Parathyroid adenoma (tissue), 2 donors: ENCODE measurements at regions not wholly inside any gene's neighbourhood (a gene's known extent, or its start where the extent isn't known, plus 50 kb on each side); places are given as distances from the start of the nearest gene placed in this dataset.
"Not testable (repeated sequence)": the region's sequence is repeated elsewhere in the genome, so short reads cannot be mapped to it uniquely, and the experiment has no call there.

ENCODE experiments used
- H2AFZ ChIP-seq: fragments of 300-600 bp; sonication (generic); one replicate; pipeline ENCODE4 v1.7.0; 2017; ENCODE audit warnings: antibody characterized with exemption, mild to moderate bottlenecking
- H3K27ac ChIP-seq: fragments of 300-600 bp; sonication (generic); one replicate; pipeline ENCODE4 v1.7.0; 2017
- H3K27me3 ChIP-seq: fragments of 300-600 bp; sonication (generic); one replicate; pipeline ENCODE4 v1.7.0; 2017; ENCODE audit warnings: low read length; ENCODE audit not compliant: control insufficient read depth, insufficient read depth
- H3K36me3 ChIP-seq: fragments of 300-600 bp; sonication (generic); one replicate; pipeline ENCODE4 v1.7.0; 2017; ENCODE audit warnings: low read length; ENCODE audit not compliant: control insufficient read depth, insufficient read depth
- H3K4me1 ChIP-seq: fragments of 300-600 bp; sonication (generic); one replicate; pipeline ENCODE4 v1.7.0; 2017; ENCODE audit warnings: control low read depth
- H3K4me2 ChIP-seq: fragments of 300-600 bp; sonication (generic); one replicate; pipeline ENCODE4 v1.7.0; 2017; ENCODE audit warnings: low read length
- H3K4me3 ChIP-seq: fragments of 300-600 bp; sonication (generic); one replicate; pipeline ENCODE4 v1.7.0; 2017; ENCODE audit warnings: low read depth, low read length
- H3K79me2 ChIP-seq: fragments of 300-600 bp; sonication (generic); one replicate; pipeline ENCODE4 v1.7.0; 2017; ENCODE audit warnings: control low read depth
- H3K9ac ChIP-seq: fragments of 300-600 bp; sonication (generic); one replicate; pipeline ENCODE4 v1.7.0; 2017; ENCODE audit warnings: mild to moderate bottlenecking
- H3K9me3 ChIP-seq: fragments of 300-600 bp; sonication (generic); one replicate; pipeline ENCODE4 v1.7.0; 2017; ENCODE audit warnings: low read length; ENCODE audit not compliant: control insufficient read depth
- CTCF ChIP-seq: fragments of 300-600 bp; sonication (generic); IDR thresholded peaks from one replicate; pipeline ENCODE4 v1.7.0; 2017; ENCODE audit warnings: antibody characterized with exemption, mild to moderate bottlenecking
- donor health status: primary hyperparathyroidism.

- Histone ChIP-seq H3K27me3 (no peaks in the 10 kb centered on the region), H3K9ac (no peak overlapping the region), H3K36me3 (no peaks in the 10 kb centered on the region), H3K79me2 (no peaks in the 10 kb centered on the region), H3K4me3 (no peak overlapping the region), H2AFZ (no peak overlapping the region), H3K27ac (no peak overlapping the region), H3K4me2 (no peak overlapping the region), H3K4me1 (no peaks in the 10 kb centered on the region), H3K9me3 (no peaks in the 10 kb centered on the region)
- no peak for TF ChIP-seq CTCF
Measured at GRCh38 chr7:152914014-152914844, 154.7 kb downstream of the ACTR3B start.

GRCh38 chr7:152914845-152915102 lies 155.2 kb downstream of the ACTR3B start:
- not testable (repeated sequence) for H3K9me3 ChIP-seq, H3K4me2 ChIP-seq, H3K36me3 ChIP-seq, H3K27me3 ChIP-seq, H2AFZ ChIP-seq, H3K4me1 ChIP-seq, H3K4me3 ChIP-seq, H3K9ac ChIP-seq, H3K79me2 ChIP-seq, H3K27ac ChIP-seq

GRCh38 chr7:152922318-152923081 lies 162.9 kb downstream of the ACTR3B start:
- no peak for TF ChIP-seq CTCF
- Histone ChIP-seq H3K27me3 (no peaks in the 10 kb centered on the region), H3K4me3 (no peak overlapping the region), H3K79me2 (no peaks in the 10 kb centered on the region), H3K4me2 (no peak overlapping the region), H3K9ac (no peak overlapping the region), H2AFZ (no peak overlapping the region), H3K4me1 (no peaks in the 10 kb centered on the region), H3K9me3 (no peaks in the 10 kb centered on the region), H3K27ac (no peak overlapping the region), H3K36me3 (no peaks in the 10 kb centered on the region)

- H3K27me3 ChIP-seq = no peaks in the 10 kb centered on the region
- no peaks in the 10 kb centered on the region for H3K4me1 ChIP-seq
- no peak overlapping the region for H3K4me2 ChIP-seq
- no peak overlapping the region for H3K4me3 ChIP-seq
- no peak overlapping the region for H2AFZ ChIP-seq
- no peaks in the 10 kb centered on the region for H3K9me3 ChIP-seq
- H3K79me2 ChIP-seq = no peaks in the 10 kb centered on the region
- no peak for TF ChIP-seq CTCF
- H3K9ac ChIP-seq = no peak overlapping the region
- no peaks in the 10 kb centered on the region for H3K36me3 ChIP-seq
- no peak overlapping the region for H3K27ac ChIP-seq
Measured at GRCh38 chr7:152923711-152924110, 164.2 kb downstream of the ACTR3B start.

- H3K79me2 ChIP-seq = no peaks in the 10 kb centered on the region
- H2AFZ ChIP-seq = no peak overlapping the region
- H3K9me3 ChIP-seq = no peaks in the 10 kb centered on the region
- no peak overlapping the region for H3K27ac ChIP-seq
- H3K27me3 ChIP-seq = no peaks in the 10 kb centered on the region
- H3K4me1 ChIP-seq = no peaks in the 10 kb centered on the region
- H3K4me3 ChIP-seq = no peak overlapping the region
- no peaks in the 10 kb centered on the region for H3K36me3 ChIP-seq
- no peak overlapping the region for H3K9ac ChIP-seq
- H3K4me2 ChIP-seq = no peak overlapping the region
- TF ChIP-seq CTCF = no peak
Measured at GRCh38 chr7:152924238-152924637, 164.7 kb downstream of the ACTR3B start.
